ENCODE measurements at regions not wholly inside any gene's neighbourhood (a gene's known extent, or its start where the extent isn't known, plus 50 kb on each side); places are given as distances from the start of the nearest gene placed in this dataset.
A peak's percentile ranks its signal among the peaks of the same experiment; 100 is the strongest.

GRCh38 chrX:30971774-30972603 is 82.9 kb upstream of the TAB3 start:
- TF ChIP-seq CTCF (IDR thresholded peaks at IDR 0.05; ENCODE audit: poor library complexity) (peak; percentile 56), EZH2 (IDR thresholded peaks at IDR 0.05; ENCODE audit: borderline replicate concordance) (no peak)

All from hepatocyte (in vitro differentiated cells).